Liver (tissue), 8 donors: ENCODE measurements at regions not wholly inside any gene's neighbourhood (a gene's known extent, or its start where the extent isn't known, plus 50 kb on each side); places are given as distances from the start of the nearest gene placed in this dataset.

ENCODE experiments used
- DNase-seq: peaks from one replicate; pipeline ENCODE4 v3.0.0-alpha.2; 2017; ENCODE audit warnings: low spot score
- H3K27ac ChIP-seq, 2 donors: one replicate each; pipeline ENCODE4 v1.7.0; 2013; ENCODE audit warnings: inconsistent platforms in 2 of 2, low read length in 2 of 2, control low read depth in 1 of 2, low read depth in 1 of 2, mild to moderate bottlenecking in 1 of 2
- H3K27me3 ChIP-seq, 4 donors: one replicate each; pipeline versions ENCODE4 v1.6.1 to v1.7.0; 2013; ENCODE audit warnings: low read length in 3 of 4, inconsistent platforms in 1 of 4, mild to moderate bottlenecking in 1 of 4, moderate library complexity in 1 of 4; ENCODE audit not compliant: control insufficient read depth in 4 of 4, insufficient read depth in 4 of 4
- H3K36me3 ChIP-seq, 4 donors: one replicate each; pipeline versions ENCODE4 v1.6.1 to v1.7.0; 2013; ENCODE audit warnings: low read length in 3 of 4, mild to moderate bottlenecking in 3 of 4, low read depth in 1 of 4, moderate library complexity in 1 of 4; ENCODE audit not compliant: control insufficient read depth in 4 of 4, insufficient read depth in 3 of 4
- H3K4me1 ChIP-seq, 4 donors: one replicate each; pipeline versions ENCODE4 v1.6.1 to v1.7.0; 2013; ENCODE audit warnings: low read length in 3 of 4, mild to moderate bottlenecking in 3 of 4, moderate library complexity in 1 of 4; ENCODE audit not compliant: control insufficient read depth in 4 of 4, insufficient read depth in 4 of 4
- H3K4me3 ChIP-seq, 3 donors: one replicate each; pipeline versions ENCODE4 v1.6.1 to v1.7.0; 2013; ENCODE audit warnings: low read length in 3 of 3, control low read depth in 1 of 3, low read depth in 1 of 3, mild to moderate bottlenecking in 1 of 3
- H3K9ac ChIP-seq, 2 donors: one replicate each; pipeline ENCODE4 v1.7.0; 2013; ENCODE audit warnings: low read length in 2 of 2, mild to moderate bottlenecking in 2 of 2, moderate library complexity in 2 of 2, control low read depth in 1 of 2, low read depth in 1 of 2
- H3K9me3 ChIP-seq, 4 donors: one replicate each; pipeline versions ENCODE4 v1.6.1 to v1.7.0; 2013; ENCODE audit warnings: low read length in 3 of 4; ENCODE audit not compliant: control insufficient read depth in 4 of 4
- ATF3 ChIP-seq: IDR thresholded peaks from 2 replicates; pipeline ENCODE4 v1.6.1; 2016; ENCODE audit warnings: antibody characterized with exemption
- CTCF ChIP-seq: fragments of 150-350 bp; IDR thresholded peaks from 2 replicates; pipeline ENCODE4 v1.5.1; 2017; ENCODE audit warnings: improper control_type of control experiment, low read depth, low read length; ENCODE audit not compliant: missing input control
- EGR1 ChIP-seq, 2 donors: IDR thresholded peaks; 2 replicates each; pipeline ENCODE4 v1.6.1; 2016 to 2018; ENCODE audit warnings: antibody characterized with exemption in 2 of 2, low read depth in 2 of 2
- FOXA1 ChIP-seq: IDR thresholded peaks from 2 replicates; pipeline ENCODE4 v1.6.1; 2016; ENCODE audit warnings: antibody characterized with exemption
- FOXA2 ChIP-seq: IDR thresholded peaks from 2 replicates; pipeline ENCODE4 v1.6.1; 2016; ENCODE audit warnings: antibody characterized with exemption
- GABPA ChIP-seq, 2 donors: IDR thresholded peaks in 1 of 2; conservative IDR thresholded peaks in 1 of 2; 2 replicates each; pipeline ENCODE4 v1.6.1; 2016; ENCODE audit warnings: antibody characterized with exemption in 2 of 2, mild to moderate bottlenecking in 1 of 2, moderate library complexity in 1 of 2
- HNF4A ChIP-seq, 2 donors: conservative IDR thresholded peaks; 2 replicates each; pipeline ENCODE4 v1.6.1; 2016; ENCODE audit warnings: antibody characterized with exemption in 2 of 2, mild to moderate bottlenecking in 2 of 2
- HNF4G ChIP-seq: IDR thresholded peaks from 2 replicates; pipeline ENCODE4 v1.6.1; 2016; ENCODE audit warnings: antibody characterized with exemption
- JUND ChIP-seq, 2 donors: IDR thresholded peaks; 2 replicates each; pipeline ENCODE4 v1.6.1; 2016; ENCODE audit warnings: antibody characterized with exemption in 2 of 2
- MAX ChIP-seq: IDR thresholded peaks from 2 replicates; pipeline ENCODE4 v1.6.1; 2016; ENCODE audit warnings: antibody characterized with exemption
- NR2F2 ChIP-seq: IDR thresholded peaks from 2 replicates; pipeline ENCODE4 v1.6.1; 2016; ENCODE audit warnings: antibody characterized with exemption
- RAD21 ChIP-seq, 2 donors: IDR thresholded peaks; 2 replicates each; pipeline ENCODE4 v1.6.1; 2016; ENCODE audit warnings: antibody characterized with exemption in 2 of 2, mild to moderate bottlenecking in 2 of 2
- RXRA ChIP-seq, 2 donors: IDR thresholded peaks; 2 replicates each; pipeline ENCODE4 v1.6.1; 2017 to 2018; ENCODE audit warnings: antibody characterized with exemption in 2 of 2, mild to moderate bottlenecking in 1 of 2
- SP1 ChIP-seq: IDR thresholded peaks from 2 replicates; pipeline ENCODE4 v1.6.1; 2018; ENCODE audit warnings: antibody characterized with exemption, mild to moderate bottlenecking
- TAF1 ChIP-seq: conservative IDR thresholded peaks from 2 replicates; pipeline ENCODE4 v1.6.1; 2016; ENCODE audit warnings: antibody characterized with exemption, mild to moderate bottlenecking
- YY1 ChIP-seq: IDR thresholded peaks from 2 replicates; pipeline ENCODE4 v1.6.1; 2016; ENCODE audit warnings: antibody characterized with exemption, mild to moderate bottlenecking
- WGBS: extraction: QIAGEN DNeasy Blood & Tissue Kit; methylation state at CpG from one replicate; pipeline ENCODE4 v1.1.7; 2013; 5-methylcytosine and 5-hydroxymethylcytosine counted together
- TF ChIP-seq, protein P1 (sequence below): IDR thresholded peaks from 2 replicates; pipeline ENCODE4 v1.6.1; 2016; ENCODE audit warnings: antibody characterized with exemption, mild to moderate bottlenecking
- TF ChIP-seq, protein P2 (sequence below): IDR thresholded peaks from 2 replicates; pipeline ENCODE4 v1.6.1; 2016; ENCODE audit warnings: antibody characterized with exemption
- donor health status: healthy.
- donor health status: healthy.
- donor health status: healthy.
- donor health status: healthy.
- donor health status: healthy.

DNA sequence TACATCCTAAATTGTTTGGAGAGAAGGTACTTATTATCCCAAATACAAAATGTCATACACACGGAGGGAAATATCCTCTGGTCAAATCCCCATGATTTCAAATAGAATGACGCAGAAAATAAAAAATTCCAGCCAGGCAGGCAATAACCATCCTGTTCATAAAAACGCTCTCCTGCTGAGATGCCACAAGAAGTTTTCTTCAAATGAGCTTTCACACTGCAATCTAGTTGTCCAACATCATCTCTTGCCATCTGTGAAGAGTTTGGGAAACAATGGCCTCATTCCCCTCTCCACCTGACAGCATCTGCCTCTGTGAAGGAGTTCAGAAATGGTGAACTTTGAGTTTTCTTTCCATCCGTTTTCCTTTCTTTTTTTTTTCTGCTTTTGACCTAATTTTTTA is 83.3 kb upstream of the SLC30A5 start (continued):
- TF ChIP-seq CTCF (no peak), NR2F2 (no peak), RAD21 (IDR thresholded peaks at IDR 0.05) (no peak), YY1 (no peak), GABPA (IDR thresholded peaks at IDR 0.05 in 1 of 2, conservative IDR thresholded peaks at IDR 0.05 in 1 of 2) (no peak), HNF4G (no peak), EGR1 (IDR thresholded peaks at IDR 0.05; ENCODE audit: low read depth in 2 of 2) (no peak), SP1 (no peak), RXRA (IDR thresholded peaks at IDR 0.05) (no peak), MAX (no peak)

DNA sequence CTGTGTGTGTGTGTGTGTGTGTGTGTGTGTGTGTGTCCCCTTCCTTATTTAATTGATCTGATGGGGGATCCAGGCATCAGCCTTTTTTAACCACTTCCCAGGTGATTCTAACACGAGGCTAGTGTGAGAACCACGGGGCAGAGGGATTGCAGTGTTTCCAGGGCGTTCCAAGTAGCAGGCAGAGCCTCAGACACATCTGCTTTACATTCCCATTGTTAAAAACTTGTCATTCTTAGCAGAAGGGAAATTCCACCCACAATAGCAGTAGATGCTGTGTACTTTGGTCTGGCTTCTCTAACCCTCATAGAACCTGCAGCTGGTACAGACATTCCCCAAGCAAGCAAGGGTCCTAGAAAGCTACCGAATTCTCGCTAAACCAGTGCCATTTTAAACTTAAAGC is 81.9 kb upstream of the SLC30A5 start:
- H3K36me3 ChIP-seq: no peaks in the 10 kb centered on the region
- no peak for TF ChIP-seq RXRA (IDR thresholded peaks at IDR 0.05)
- no peak for TF ChIP-seq RAD21 (IDR thresholded peaks at IDR 0.05)
- no peak for TF ChIP-seq NR2F2
- TF ChIP-seq HNF4A (conservative IDR thresholded peaks at IDR 0.05): no peak
- TF ChIP-seq GABPA (IDR thresholded peaks at IDR 0.05 in 1 of 2, conservative IDR thresholded peaks at IDR 0.05 in 1 of 2): no peak
- TF ChIP-seq, protein P1, sequence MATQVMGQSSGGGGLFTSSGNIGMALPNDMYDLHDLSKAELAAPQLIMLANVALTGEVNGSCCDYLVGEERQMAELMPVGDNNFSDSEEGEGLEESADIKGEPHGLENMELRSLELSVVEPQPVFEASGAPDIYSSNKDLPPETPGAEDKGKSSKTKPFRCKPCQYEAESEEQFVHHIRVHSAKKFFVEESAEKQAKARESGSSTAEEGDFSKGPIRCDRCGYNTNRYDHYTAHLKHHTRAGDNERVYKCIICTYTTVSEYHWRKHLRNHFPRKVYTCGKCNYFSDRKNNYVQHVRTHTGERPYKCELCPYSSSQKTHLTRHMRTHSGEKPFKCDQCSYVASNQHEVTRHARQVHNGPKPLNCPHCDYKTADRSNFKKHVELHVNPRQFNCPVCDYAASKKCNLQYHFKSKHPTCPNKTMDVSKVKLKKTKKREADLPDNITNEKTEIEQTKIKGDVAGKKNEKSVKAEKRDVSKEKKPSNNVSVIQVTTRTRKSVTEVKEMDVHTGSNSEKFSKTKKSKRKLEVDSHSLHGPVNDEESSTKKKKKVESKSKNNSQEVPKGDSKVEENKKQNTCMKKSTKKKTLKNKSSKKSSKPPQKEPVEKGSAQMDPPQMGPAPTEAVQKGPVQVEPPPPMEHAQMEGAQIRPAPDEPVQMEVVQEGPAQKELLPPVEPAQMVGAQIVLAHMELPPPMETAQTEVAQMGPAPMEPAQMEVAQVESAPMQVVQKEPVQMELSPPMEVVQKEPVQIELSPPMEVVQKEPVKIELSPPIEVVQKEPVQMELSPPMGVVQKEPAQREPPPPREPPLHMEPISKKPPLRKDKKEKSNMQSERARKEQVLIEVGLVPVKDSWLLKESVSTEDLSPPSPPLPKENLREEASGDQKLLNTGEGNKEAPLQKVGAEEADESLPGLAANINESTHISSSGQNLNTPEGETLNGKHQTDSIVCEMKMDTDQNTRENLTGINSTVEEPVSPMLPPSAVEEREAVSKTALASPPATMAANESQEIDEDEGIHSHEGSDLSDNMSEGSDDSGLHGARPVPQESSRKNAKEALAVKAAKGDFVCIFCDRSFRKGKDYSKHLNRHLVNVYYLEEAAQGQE: no peak
- no peak for TF ChIP-seq MAX
- TF ChIP-seq FOXA2: no peak
- TF ChIP-seq FOXA1: no peak
- TF ChIP-seq YY1: no peak
- TF ChIP-seq EGR1 (IDR thresholded peaks at IDR 0.05; ENCODE audit: low read depth in 2 of 2): no peak
- no peaks in the 10 kb centered on the region for H3K4me1 ChIP-seq
- WGBS: 87% methylated on average over 5 of the region's 5 CpGs
- no peak for DNase-seq
- H3K27ac ChIP-seq: no peak overlapping the region
- H3K27me3 ChIP-seq: no peaks in the 10 kb centered on the region
- H3K9me3 ChIP-seq: no peaks in the 10 kb centered on the region
- no peak overlapping the region for H3K4me3 ChIP-seq
- no peak overlapping the region for H3K9ac ChIP-seq

DNA sequence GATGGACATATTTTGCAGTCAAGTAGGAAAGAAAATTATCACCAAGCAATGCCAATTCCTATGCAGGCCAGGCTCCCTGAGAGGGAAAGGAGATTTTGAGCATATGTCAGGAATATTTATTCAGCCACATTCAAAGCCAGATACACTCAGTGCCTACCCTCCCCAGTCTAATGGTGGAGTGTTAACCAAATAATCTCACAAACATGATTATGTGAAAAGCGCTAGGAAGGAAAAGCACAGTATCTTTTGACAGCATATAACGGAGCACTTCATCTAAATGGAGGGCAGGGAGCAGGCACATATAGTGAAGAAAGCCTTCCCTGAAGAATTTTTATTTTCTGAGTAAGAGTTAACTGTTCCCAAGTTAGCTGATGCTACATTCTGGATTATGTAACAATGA is 80.3 kb upstream of the SLC30A5 start:
- H3K9ac ChIP-seq: no peak overlapping the region
- H3K4me3 ChIP-seq: no peak overlapping the region
- H3K27ac ChIP-seq: no peak overlapping the region
- DNase-seq: no peak
- 94% methylated on average over 2 of the region's 2 CpGs for WGBS
- H3K4me1 ChIP-seq: no peaks in the 10 kb centered on the region
- no peaks in the 10 kb centered on the region for H3K36me3 ChIP-seq
- H3K27me3 ChIP-seq: no peaks in the 10 kb centered on the region
- H3K9me3 ChIP-seq: no peaks in the 10 kb centered on the region
- no peak for TF ChIP-seq ATF3
- no peak for TF ChIP-seq JUND (IDR thresholded peaks at IDR 0.05)
- TF ChIP-seq FOXA2: no peak
- TF ChIP-seq TAF1: no peak
- no peak for TF ChIP-seq HNF4A (conservative IDR thresholded peaks at IDR 0.05)
- TF ChIP-seq EGR1 (IDR thresholded peaks at IDR 0.05; ENCODE audit: low read depth in 2 of 2): no peak
- TF ChIP-seq, protein P2, sequence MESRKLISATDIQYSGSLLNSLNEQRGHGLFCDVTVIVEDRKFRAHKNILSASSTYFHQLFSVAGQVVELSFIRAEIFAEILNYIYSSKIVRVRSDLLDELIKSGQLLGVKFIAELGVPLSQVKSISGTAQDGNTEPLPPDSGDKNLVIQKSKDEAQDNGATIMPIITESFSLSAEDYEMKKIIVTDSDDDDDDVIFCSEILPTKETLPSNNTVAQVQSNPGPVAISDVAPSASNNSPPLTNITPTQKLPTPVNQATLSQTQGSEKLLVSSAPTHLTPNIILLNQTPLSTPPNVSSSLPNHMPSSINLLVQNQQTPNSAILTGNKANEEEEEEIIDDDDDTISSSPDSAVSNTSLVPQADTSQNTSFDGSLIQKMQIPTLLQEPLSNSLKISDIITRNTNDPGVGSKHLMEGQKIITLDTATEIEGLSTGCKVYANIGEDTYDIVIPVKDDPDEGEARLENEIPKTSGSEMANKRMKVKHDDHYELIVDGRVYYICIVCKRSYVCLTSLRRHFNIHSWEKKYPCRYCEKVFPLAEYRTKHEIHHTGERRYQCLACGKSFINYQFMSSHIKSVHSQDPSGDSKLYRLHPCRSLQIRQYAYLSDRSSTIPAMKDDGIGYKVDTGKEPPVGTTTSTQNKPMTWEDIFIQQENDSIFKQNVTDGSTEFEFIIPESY: no peak
- TF ChIP-seq, protein P1: no peak
- TF ChIP-seq SP1: no peak
- TF ChIP-seq FOXA1: no peak
- no peak for TF ChIP-seq RXRA (IDR thresholded peaks at IDR 0.05)
- no peak for TF ChIP-seq RAD21 (IDR thresholded peaks at IDR 0.05)
